ENCODE measurements at regions not wholly inside any gene's neighbourhood (a gene's known extent, or its start where the extent isn't known, plus 50 kb on each side); places are given as distances from the start of the nearest gene placed in this dataset.

DNA sequence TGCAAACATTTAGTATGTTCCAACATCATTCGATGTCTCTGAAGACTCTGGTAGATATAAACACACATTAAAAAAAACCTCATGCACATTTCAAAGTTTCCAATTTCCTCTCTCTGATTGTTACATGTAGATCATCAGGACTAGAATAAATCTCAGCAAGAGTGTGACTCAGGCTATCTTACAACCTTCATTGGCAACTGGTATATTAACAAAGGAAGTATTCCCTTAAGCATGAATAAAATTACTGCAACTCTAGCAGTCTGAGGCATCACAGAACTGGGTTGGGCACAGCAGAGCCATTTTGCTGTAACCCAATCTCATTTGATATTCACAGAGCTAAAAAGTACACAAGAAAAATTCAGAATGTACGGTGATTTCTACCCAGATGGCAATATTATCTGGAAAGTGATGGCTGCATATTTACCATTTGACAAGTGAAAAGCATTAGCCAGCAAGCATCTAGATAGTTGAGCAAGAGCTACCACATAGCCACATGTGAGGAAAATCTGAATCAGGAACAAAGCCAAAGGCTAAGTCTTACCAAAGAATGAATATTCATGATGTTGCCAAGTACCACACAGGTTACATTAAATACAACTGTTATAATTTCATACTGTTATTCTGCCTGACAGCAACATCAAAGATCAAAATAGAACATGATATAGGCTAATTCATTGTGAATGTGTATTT, 232.2 kb downstream of the CRPPA start:
- TF ChIP-seq, protein P1, sequence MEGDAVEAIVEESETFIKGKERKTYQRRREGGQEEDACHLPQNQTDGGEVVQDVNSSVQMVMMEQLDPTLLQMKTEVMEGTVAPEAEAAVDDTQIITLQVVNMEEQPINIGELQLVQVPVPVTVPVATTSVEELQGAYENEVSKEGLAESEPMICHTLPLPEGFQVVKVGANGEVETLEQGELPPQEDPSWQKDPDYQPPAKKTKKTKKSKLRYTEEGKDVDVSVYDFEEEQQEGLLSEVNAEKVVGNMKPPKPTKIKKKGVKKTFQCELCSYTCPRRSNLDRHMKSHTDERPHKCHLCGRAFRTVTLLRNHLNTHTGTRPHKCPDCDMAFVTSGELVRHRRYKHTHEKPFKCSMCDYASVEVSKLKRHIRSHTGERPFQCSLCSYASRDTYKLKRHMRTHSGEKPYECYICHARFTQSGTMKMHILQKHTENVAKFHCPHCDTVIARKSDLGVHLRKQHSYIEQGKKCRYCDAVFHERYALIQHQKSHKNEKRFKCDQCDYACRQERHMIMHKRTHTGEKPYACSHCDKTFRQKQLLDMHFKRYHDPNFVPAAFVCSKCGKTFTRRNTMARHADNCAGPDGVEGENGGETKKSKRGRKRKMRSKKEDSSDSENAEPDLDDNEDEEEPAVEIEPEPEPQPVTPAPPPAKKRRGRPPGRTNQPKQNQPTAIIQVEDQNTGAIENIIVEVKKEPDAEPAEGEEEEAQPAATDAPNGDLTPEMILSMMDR (IDR thresholded peaks at IDR 0.05; ENCODE audit: insufficient read depth, low read depth, low read length), result no peak
- peak; percentile 6 for DNase-seq (ENCODE audit: low read depth)
- H3K4me3 ChIP-seq (ENCODE audit: low read depth, low read length), result no peak overlapping the region

GRCh38 chr7:16187131-16187530, 234.2 kb downstream of the CRPPA start:
- H3K4me3 ChIP-seq (ENCODE audit: low read depth, low read length), result no peak overlapping the region
- no peak for DNase-seq (ENCODE audit: low read depth)
- TF ChIP-seq, protein P1 (IDR thresholded peaks at IDR 0.05; ENCODE audit: insufficient read depth, low read depth, low read length), result no peak

- no peak for DNase-seq (ENCODE audit: low read depth)
- TF ChIP-seq, protein P1 (IDR thresholded peaks at IDR 0.05; ENCODE audit: insufficient read depth, low read depth, low read length), result no peak
These were observed 242.8 kb downstream of the CRPPA start for GRCh38 chr7:16178585-16178984.

GRCh38 chr7:16178092-16178491, 243.2 kb downstream of the CRPPA start:
- DNase-seq (ENCODE audit: low read depth), result no peak
- TF ChIP-seq, protein P1 (IDR thresholded peaks at IDR 0.05; ENCODE audit: insufficient read depth, low read depth, low read length), result no peak
- H3K4me3 ChIP-seq (ENCODE audit: low read depth, low read length), result no peak overlapping the region

More at GRCh38 chr7:16178585-16178984, 242.8 kb downstream of the CRPPA start:
- H3K4me3 ChIP-seq (ENCODE audit: low read depth, low read length), result no peak overlapping the region

DNA sequence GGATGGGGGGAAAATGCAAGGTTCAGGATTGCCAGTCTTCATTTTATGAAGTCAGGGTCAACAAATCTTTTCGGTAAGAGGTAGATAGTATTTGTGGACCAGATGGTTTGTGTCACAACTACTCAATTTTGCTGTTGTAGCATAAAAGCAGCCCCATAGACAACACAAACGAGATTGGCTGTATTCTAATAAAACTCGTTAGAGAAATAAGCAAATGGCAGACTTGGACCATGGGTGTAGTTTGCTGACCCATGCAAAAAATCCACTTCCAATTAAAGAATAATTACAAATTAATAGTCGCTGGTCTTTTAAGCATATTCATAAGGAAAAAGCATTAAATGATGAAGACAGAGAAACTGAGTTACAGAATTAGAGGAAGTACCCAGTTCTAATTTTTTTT, 247.1 kb downstream of the CRPPA start:
- TF ChIP-seq, protein P1 (IDR thresholded peaks at IDR 0.05; ENCODE audit: insufficient read depth, low read depth, low read length), result no peak
- H3K4me3 ChIP-seq (ENCODE audit: low read depth, low read length), result no peak overlapping the region
- no peak for DNase-seq (ENCODE audit: low read depth)

- TF ChIP-seq, protein P1 (IDR thresholded peaks at IDR 0.05; ENCODE audit: insufficient read depth, low read depth, low read length), result no peak
- no peak overlapping the region for H3K4me3 ChIP-seq (ENCODE audit: low read depth, low read length)
- DNase-seq (ENCODE audit: low read depth), result no peak
These were observed 249.0 kb downstream of the CRPPA start for GRCh38 chr7:16172366-16172765.

DNA sequence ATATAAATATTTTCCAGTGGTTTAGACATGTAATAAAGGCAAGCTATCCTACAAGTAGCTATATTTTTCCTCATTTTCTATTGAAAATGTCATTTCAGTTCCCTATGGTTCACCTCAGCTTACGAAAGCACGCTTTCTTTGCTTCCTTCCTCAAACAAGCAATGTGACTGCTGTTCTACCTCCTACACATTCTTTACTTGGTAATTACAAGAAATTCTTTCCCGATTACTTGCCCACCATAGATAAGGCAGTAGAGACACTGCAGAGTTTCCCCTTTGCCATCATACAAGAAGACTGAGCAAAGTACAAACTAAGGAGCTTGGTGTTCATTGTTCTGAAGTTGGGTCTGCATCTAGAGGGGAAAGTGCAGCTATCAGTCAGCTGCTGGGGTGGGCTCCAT, 249.4 kb downstream of the CRPPA start:
- TF ChIP-seq, protein P1 (IDR thresholded peaks at IDR 0.05; ENCODE audit: insufficient read depth, low read depth, low read length), result no peak
- peak; percentile 9 for DNase-seq (ENCODE audit: low read depth)
- no peak overlapping the region for H3K4me3 ChIP-seq (ENCODE audit: low read depth, low read length)

Data from fibroblast of villous mesenchyme (primary cell).